OCI-LY1 (cell line): ENCODE measurements at regions not wholly inside any gene's neighbourhood (a gene's known extent, or its start where the extent isn't known, plus 50 kb on each side); places are given as distances from the start of the nearest gene placed in this dataset.

Experiments used
- H2AFZ ChIP-seq: fragments of 200-600 bp; sonication (generic), shearing (Covaris generic); 2 replicates; pipeline ENCODE4 v1.6.0; 2014; ENCODE audit warnings: antibody characterized with exemption, mild to moderate bottlenecking, low read length
- H3F3A ChIP-seq: fragments of 200-600 bp; sonication (generic), shearing (Covaris generic); 2 replicates; pipeline ENCODE4 v1.6.0; 2014; ENCODE audit warnings: mild to moderate bottlenecking, antibody characterized with exemption, low read length, moderate library complexity; ENCODE audit not compliant: insufficient read depth
- H3K27ac ChIP-seq: fragments of 200-600 bp; sonication (generic); 2 replicates; pipeline ENCODE4 v1.5.1; 2014; ENCODE audit warnings: low read length, mixed run types, mild to moderate bottlenecking, low read depth; ENCODE audit not compliant: poor library complexity, severe bottlenecking
- H3K27me3 ChIP-seq: fragments of 200-600 bp; sonication (generic); 2 replicates; pipeline ENCODE4 v1.6.0; 2014; ENCODE audit warnings: antibody characterized with exemption, mild to moderate bottlenecking, low read length, moderate library complexity; ENCODE audit not compliant: insufficient read depth
- H3K36me3 ChIP-seq: fragments of 200-600 bp; sonication (generic); 2 replicates; pipeline ENCODE4 v1.6.1; 2014; ENCODE audit warnings: mild to moderate bottlenecking, antibody characterized with exemption, low read length, moderate library complexity, mixed read lengths; ENCODE audit not compliant: insufficient read depth
- H3K4me1 ChIP-seq: fragments of 200-600 bp; sonication (generic); 2 replicates; pipeline ENCODE4 v1.5.1; 2014; ENCODE audit warnings: mild to moderate bottlenecking, low read length, moderate library complexity; ENCODE audit not compliant: insufficient read depth, severe bottlenecking
- H3K4me2 ChIP-seq: fragments of 200-600 bp; sonication (generic), shearing (Covaris generic); 2 replicates; pipeline ENCODE4 v1.6.1; 2014; ENCODE audit warnings: low read length
- H3K4me3 ChIP-seq: fragments of 200-600 bp; sonication (generic); 2 replicates; pipeline ENCODE4 v1.5.1; 2014; ENCODE audit warnings: low read length, low read depth, mild to moderate bottlenecking, mixed read lengths; ENCODE audit not compliant: poor library complexity, severe bottlenecking
- H3K79me2 ChIP-seq: fragments of 200-600 bp; shearing (Covaris generic); 2 replicates; pipeline ENCODE4 v1.6.1; 2016; ENCODE audit warnings: mixed run types, low read length, mixed read lengths; ENCODE audit not compliant: insufficient read depth
- H3K9ac ChIP-seq: fragments of 200-600 bp; sonication (generic), shearing (Covaris generic); 2 replicates; pipeline ENCODE4 v1.6.1; 2014; ENCODE audit warnings: mild to moderate bottlenecking, low read length, mixed read lengths
- H3K9me2 ChIP-seq: fragments of 200-600 bp; sonication (generic), shearing (Covaris generic); 2 replicates; pipeline ENCODE4 v1.6.1; 2014; ENCODE audit warnings: low read depth, mild to moderate bottlenecking, low read length, mixed read lengths
- H3K9me3 ChIP-seq: fragments of 200-600 bp; shearing (Covaris generic); 2 replicates; pipeline ENCODE4 v1.6.1; 2014; ENCODE audit warnings: low read length, mixed read lengths
- H4K20me1 ChIP-seq: fragments of 200-600 bp; sonication (generic), shearing (Covaris generic); 2 replicates; pipeline ENCODE4 v1.6.0; 2016; ENCODE audit warnings: mild to moderate bottlenecking, low read length; ENCODE audit not compliant: insufficient read depth
- EZH2 ChIP-seq: fragments of 200-600 bp; sonication (generic), shearing (Covaris generic); IDR thresholded peaks from 2 replicates; pipeline ENCODE4 v1.8.0; 2017; ENCODE audit warnings: borderline replicate concordance, mixed run types, mild to moderate bottlenecking, antibody characterized with exemption, low read length, moderate library complexity, mixed read lengths
- TF ChIP-seq, protein P1 (sequence below): fragments of 200-600 bp; sonication (generic), shearing (Covaris generic); IDR thresholded peaks from 2 replicates; pipeline ENCODE4 v1.5.1; 2017; ENCODE audit warnings: mild to moderate bottlenecking, antibody characterized with exemption, low read length, moderate library complexity, mixed read lengths

DNA sequence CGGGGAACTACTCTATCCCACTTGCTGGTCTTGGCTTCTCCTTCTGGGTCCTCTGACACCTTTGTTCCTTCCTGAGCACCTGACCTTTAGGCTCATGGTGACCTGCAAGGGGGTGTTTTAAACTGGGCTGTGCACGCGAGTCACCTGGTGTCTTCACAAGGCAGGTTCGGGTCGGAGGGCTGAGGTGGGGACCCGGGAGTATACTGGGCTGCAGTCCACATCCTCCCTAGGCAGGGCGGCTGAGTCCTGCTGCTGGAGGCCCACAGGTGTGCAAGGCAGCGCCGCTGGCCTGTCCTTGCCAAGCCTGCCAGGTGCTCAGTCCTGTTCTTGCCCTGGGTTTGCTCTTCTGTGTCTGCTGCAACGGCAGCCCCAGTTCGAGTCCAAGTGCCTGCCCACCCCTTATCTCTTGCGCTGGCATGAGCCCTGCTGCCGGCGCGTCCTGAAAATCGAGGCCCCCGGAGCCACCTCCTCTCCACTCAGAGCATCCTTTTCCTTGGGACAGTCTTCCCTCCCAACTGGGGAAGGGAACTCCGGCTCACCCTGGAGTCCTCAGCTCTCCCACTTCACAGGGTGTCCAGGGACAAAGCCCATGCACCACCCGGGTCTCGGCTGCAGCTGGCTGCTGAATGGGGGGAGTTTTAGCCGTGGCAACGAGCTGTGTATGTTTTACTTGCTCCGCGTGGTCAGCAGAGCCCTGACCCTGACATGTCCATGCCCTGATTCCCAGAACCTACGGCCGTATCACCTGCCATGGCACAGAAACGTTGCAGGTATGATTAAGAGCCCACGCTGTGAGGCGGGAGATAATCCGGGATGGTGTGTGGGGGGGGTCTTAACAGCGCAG lies 193.5 kb downstream of the TEX29 start:
- Histone ChIP-seq H3K4me1 (no peaks in the 10 kb centered on the region), H3K9me2 (no peaks in the 10 kb centered on the region), H3K36me3 (no peaks in the 10 kb centered on the region), H2AFZ (no peak overlapping the region), H3K4me3 (no peak overlapping the region), H3F3A (no peaks in the 10 kb centered on the region), H3K27ac (no peak overlapping the region), H4K20me1 (no peaks in the 10 kb centered on the region), H3K9ac (no peak overlapping the region), H3K9me3 (no peaks in the 10 kb centered on the region), H3K4me2 (no peak overlapping the region), H3K27me3 (no peaks in the 10 kb centered on the region; the same call in 1 of the 2 replicates), H3K79me2 (no peaks in the 10 kb centered on the region)
- no peak for TF ChIP-seq EZH2
- TF ChIP-seq, protein P1, sequence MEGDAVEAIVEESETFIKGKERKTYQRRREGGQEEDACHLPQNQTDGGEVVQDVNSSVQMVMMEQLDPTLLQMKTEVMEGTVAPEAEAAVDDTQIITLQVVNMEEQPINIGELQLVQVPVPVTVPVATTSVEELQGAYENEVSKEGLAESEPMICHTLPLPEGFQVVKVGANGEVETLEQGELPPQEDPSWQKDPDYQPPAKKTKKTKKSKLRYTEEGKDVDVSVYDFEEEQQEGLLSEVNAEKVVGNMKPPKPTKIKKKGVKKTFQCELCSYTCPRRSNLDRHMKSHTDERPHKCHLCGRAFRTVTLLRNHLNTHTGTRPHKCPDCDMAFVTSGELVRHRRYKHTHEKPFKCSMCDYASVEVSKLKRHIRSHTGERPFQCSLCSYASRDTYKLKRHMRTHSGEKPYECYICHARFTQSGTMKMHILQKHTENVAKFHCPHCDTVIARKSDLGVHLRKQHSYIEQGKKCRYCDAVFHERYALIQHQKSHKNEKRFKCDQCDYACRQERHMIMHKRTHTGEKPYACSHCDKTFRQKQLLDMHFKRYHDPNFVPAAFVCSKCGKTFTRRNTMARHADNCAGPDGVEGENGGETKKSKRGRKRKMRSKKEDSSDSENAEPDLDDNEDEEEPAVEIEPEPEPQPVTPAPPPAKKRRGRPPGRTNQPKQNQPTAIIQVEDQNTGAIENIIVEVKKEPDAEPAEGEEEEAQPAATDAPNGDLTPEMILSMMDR: no peak

DNA sequence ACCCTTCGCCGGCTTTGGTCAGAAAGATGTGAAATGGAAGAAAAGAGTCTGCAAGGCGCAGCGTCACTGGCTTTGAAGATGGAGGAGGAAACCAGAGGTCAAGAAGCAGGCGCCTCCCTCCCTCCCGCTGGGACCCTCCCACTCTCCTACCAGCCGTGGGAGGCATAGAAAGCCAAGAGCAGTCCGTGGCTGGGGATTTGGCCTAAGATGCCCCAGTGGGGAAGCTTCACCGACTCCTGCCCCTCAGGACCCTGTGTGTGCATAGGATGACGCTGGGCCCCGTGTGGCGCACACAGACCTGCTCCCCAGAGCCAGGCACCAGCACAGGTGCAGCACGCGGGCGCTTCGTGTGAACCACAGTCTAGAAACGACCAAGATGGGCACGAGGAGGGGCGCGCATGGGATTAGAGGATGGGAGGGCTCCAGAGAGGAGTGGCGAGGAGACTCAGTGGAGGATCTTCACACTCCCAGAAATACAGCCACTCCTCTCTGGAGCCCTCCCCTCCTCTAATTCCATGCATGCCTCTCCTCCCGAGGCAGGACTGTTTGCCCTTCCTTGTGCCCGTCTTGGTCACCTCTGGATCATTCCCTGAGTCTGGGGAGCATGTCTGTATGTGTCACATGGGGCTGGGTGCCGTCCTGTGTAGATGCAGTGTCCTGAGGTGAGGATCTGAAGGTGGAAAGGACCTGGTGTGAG lies 194.3 kb downstream of the TEX29 start:
- Histone ChIP-seq H3K79me2 (no peaks in the 10 kb centered on the region), H3K4me1 (no peaks in the 10 kb centered on the region), H3K4me2 (no peak overlapping the region), H3F3A (no peaks in the 10 kb centered on the region), H3K27ac (no peak overlapping the region), H3K9me2 (no peaks in the 10 kb centered on the region), H3K9ac (no peak overlapping the region), H3K36me3 (no peaks in the 10 kb centered on the region), H3K9me3 (no peaks in the 10 kb centered on the region), H4K20me1 (no peaks in the 10 kb centered on the region), H3K4me3 (no peak overlapping the region), H2AFZ (no peak overlapping the region), H3K27me3 (no peaks in the 10 kb centered on the region; the same call in 1 of the 2 replicates)
- TF ChIP-seq, protein P1: no peak
- no peak for TF ChIP-seq EZH2

DNA sequence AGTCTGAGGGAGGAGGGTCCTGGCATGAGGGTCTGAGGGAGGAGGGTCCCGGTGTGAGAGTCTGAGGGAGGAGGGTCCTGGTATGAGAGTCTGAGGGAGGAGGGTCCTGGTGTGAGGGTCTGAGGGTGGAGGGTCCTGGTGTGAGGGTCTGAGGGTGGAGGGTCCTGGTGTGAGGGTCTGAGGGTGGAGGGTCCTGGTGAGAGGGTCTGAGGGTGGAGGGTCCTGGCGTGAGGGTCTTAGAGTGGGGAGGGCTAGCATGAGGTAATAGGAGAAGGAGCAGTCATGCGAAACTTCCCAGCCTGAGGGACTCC lies 194.8 kb downstream of the TEX29 start:
- Histone ChIP-seq H3K27ac (no peak overlapping the region), H3K9ac (no peak overlapping the region), H3K36me3 (no peaks in the 10 kb centered on the region), H2AFZ (no peak overlapping the region), H3K27me3 (no peaks in the 10 kb centered on the region), H4K20me1 (no peaks in the 10 kb centered on the region), H3K9me3 (no peaks in the 10 kb centered on the region), H3K79me2 (no peaks in the 10 kb centered on the region), H3K4me1 (no peaks in the 10 kb centered on the region), H3K9me2 (no peaks in the 10 kb centered on the region), H3K4me2 (no peak overlapping the region), H3K4me3 (no peak overlapping the region), H3F3A (no peaks in the 10 kb centered on the region)
- TF ChIP-seq, protein P1: no peak
- no peak for TF ChIP-seq EZH2
